ENCODE measurements at regions not wholly inside any gene's neighbourhood (a gene's known extent, or its start where the extent isn't known, plus 50 kb on each side); places are given as distances from the start of the nearest gene placed in this dataset.
"Not testable (repeated sequence)": the region's sequence is repeated elsewhere in the genome, so short reads cannot be mapped to it uniquely, and the experiment has no call there.

- DNase-seq (ENCODE audit: low read depth, low spot score): not testable (repeated sequence)
Observed at GRCh38 chr9:97103613-97104383, 64.9 kb upstream of the CTSV start.

GRCh38 chr9:97099540-97099939, 60.6 kb upstream of the CTSV start:
- not testable (repeated sequence) for DNase-seq (ENCODE audit: low read depth, low spot score)

- no peak for DNase-seq (ENCODE audit: low read depth, low spot score)
Observed at GRCh38 chr9:97096793-97097192, 57.9 kb upstream of the CTSV start.

GRCh38 chr9:97089361-97089760, 50.4 kb upstream of the CTSV start:
- peak; percentile 35 for DNase-seq (ENCODE audit: low read depth, low spot score)

All from ELF-1 (cell line).